ENCODE measurements at regions not wholly inside any gene's neighbourhood (a gene's known extent, or its start where the extent isn't known, plus 50 kb on each side); places are given as distances from the start of the nearest gene placed in this dataset.
"Not testable (repeated sequence)": the region's sequence is repeated elsewhere in the genome, so short reads cannot be mapped to it uniquely, and the experiment has no call there.

GRCh38 chrX:22800806-22801205 is 199.0 kb upstream of the DDX53 start:
- no peak for DNase-seq (ENCODE audit: extremely low read depth, low read depth)
- TF ChIP-seq, protein P1, sequence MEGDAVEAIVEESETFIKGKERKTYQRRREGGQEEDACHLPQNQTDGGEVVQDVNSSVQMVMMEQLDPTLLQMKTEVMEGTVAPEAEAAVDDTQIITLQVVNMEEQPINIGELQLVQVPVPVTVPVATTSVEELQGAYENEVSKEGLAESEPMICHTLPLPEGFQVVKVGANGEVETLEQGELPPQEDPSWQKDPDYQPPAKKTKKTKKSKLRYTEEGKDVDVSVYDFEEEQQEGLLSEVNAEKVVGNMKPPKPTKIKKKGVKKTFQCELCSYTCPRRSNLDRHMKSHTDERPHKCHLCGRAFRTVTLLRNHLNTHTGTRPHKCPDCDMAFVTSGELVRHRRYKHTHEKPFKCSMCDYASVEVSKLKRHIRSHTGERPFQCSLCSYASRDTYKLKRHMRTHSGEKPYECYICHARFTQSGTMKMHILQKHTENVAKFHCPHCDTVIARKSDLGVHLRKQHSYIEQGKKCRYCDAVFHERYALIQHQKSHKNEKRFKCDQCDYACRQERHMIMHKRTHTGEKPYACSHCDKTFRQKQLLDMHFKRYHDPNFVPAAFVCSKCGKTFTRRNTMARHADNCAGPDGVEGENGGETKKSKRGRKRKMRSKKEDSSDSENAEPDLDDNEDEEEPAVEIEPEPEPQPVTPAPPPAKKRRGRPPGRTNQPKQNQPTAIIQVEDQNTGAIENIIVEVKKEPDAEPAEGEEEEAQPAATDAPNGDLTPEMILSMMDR (IDR thresholded peaks at IDR 0.05; ENCODE audit: low read depth, low read length, missing control alignments): no peak
- H3K4me3 ChIP-seq (replicated peaks; ENCODE audit: low read depth, low read length): no peak overlapping the region

- no peak for DNase-seq (ENCODE audit: extremely low read depth, low read depth)
- H3K4me3 ChIP-seq (replicated peaks; ENCODE audit: low read depth, low read length): no peak overlapping the region
- TF ChIP-seq, protein P1 (IDR thresholded peaks at IDR 0.05; ENCODE audit: low read depth, low read length, missing control alignments): no peak
These were observed 196.4 kb upstream of the DDX53 start for GRCh38 chrX:22803353-22803752.

GRCh38 chrX:22810876-22811275 is 188.9 kb upstream of the DDX53 start:
- TF ChIP-seq, protein P1 (IDR thresholded peaks at IDR 0.05; ENCODE audit: low read depth, low read length, missing control alignments): no peak
- no peak for DNase-seq (ENCODE audit: extremely low read depth, low read depth)
- H3K4me3 ChIP-seq (replicated peaks; ENCODE audit: low read depth, low read length): no peak overlapping the region

- TF ChIP-seq, protein P1 (IDR thresholded peaks at IDR 0.05; ENCODE audit: low read depth, low read length, missing control alignments): no peak
- DNase-seq (ENCODE audit: extremely low read depth, low read depth): no peak
These were observed 181.7 kb upstream of the DDX53 start for GRCh38 chrX:22818061-22818460.

GRCh38 chrX:22855693-22856092 is 144.1 kb upstream of the DDX53 start:
- TF ChIP-seq, protein P1 (IDR thresholded peaks at IDR 0.05; ENCODE audit: low read depth, low read length, missing control alignments): no peak
- DNase-seq (ENCODE audit: extremely low read depth, low read depth): no peak
- H3K4me3 ChIP-seq (replicated peaks; ENCODE audit: low read depth, low read length): no peak overlapping the region

More at GRCh38 chrX:22818061-22818460, 181.7 kb upstream of the DDX53 start:
- no peak overlapping the region for H3K4me3 ChIP-seq (replicated peaks; ENCODE audit: low read depth, low read length)

DNA sequence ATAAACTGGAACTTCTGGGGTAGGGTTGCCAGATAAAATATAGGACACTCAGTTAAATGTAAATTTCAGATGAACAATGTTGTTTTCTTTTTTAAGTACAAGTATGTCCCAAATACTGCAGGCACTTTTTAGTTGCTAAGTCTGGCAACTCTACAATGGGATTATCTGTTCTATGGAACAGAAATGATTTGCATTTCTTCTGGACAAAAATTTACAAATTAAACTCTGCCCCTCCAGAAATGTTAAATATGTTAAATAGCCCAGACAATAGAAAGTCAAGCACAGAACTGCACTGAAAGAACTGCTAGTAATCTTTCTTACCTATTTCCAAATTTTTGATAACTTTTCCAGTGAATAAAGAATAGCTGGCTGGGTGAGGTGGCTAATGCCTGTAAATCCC is 140.1 kb upstream of the DDX53 start:
- TF ChIP-seq, protein P1 (IDR thresholded peaks at IDR 0.05; ENCODE audit: low read depth, low read length, missing control alignments): no peak
- no peak for DNase-seq (ENCODE audit: extremely low read depth, low read depth)

DNA sequence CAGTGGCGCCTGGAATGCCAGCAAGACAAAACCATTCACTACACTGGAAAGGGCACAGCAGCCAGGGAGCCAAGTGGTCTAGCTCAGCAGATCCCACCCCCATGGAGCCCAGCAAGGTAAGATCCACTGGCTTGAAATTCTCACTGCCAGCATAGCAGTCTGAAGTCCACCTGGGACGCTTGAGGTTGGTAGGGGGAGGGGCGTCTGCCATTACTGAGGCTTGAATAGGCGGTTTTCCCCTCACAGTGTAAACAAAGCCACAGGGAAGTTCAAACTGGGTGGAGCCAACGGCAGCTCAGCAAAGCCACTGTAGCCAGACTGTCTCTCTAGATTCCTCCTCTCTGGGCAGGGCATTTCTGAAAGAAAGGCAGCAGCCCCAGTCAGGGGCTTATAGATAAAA is 133.0 kb upstream of the DDX53 start:
- DNase-seq (ENCODE audit: extremely low read depth, low read depth); H3K4me3 ChIP-seq (replicated peaks; ENCODE audit: low read depth, low read length): not testable (repeated sequence)

More for the DNA sequence above, 140.1 kb upstream of the DDX53 start:
- H3K4me3 ChIP-seq (replicated peaks; ENCODE audit: low read depth, low read length): no peak overlapping the region

Data from HFF-Myc (cell line).